ENCODE measurements at regions not wholly inside any gene's neighbourhood (a gene's known extent, or its start where the extent isn't known, plus 50 kb on each side); places are given as distances from the start of the nearest gene placed in this dataset.

GRCh38 chr7:94778711-94779459 is 123.0 kb upstream of the SGCE start:
- FAIRE-seq (no peak), DNase-seq (ENCODE audit: low read depth, low spot score) (no peak)
- dilution Hi-C loops (cut with MboI; ENCODE audit: extremely low pct_ligation_motif_present, low sequenced_read_pairs) (no loop called here), intact Hi-C loops (cut with micrococcal nuclease) (no loop called here)
- no peak for TF ChIP-seq MYC (IDR thresholded peaks at IDR 0.05; ENCODE audit: low read depth, low read length)
- no peak for TF ChIP-seq JUN (IDR thresholded peaks at IDR 0.05; ENCODE audit: borderline replicate concordance, insufficient read depth, insufficient read length, low read depth)
- no peak for TF ChIP-seq CTCF (IDR thresholded peaks at IDR 0.05; ENCODE audit: extremely low read depth in 1 of 2, insufficient read depth in 1 of 2, low read depth in 1 of 2, low read length in 2 of 2)
- no peak for TF ChIP-seq POLR2A (IDR thresholded peaks at IDR 0.05; ENCODE audit: low read depth, low read length)
- no peak for TF ChIP-seq EZH2 (IDR thresholded peaks at IDR 0.05; ENCODE audit: borderline replicate concordance, low read depth, low read length, severe bottlenecking)
- TF ChIP-seq FOS (IDR thresholded peaks at IDR 0.05; ENCODE audit: borderline replicate concordance, insufficient read depth, low read length) = no peak
- TF ChIP-seq, protein P1, sequence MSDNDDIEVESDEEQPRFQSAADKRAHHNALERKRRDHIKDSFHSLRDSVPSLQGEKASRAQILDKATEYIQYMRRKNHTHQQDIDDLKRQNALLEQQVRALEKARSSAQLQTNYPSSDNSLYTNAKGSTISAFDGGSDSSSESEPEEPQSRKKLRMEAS (IDR thresholded peaks at IDR 0.05; ENCODE audit: insufficient read depth, insufficient read length) = no peak
- TF ChIP-seq POLR2AphosphoS5 (IDR thresholded peaks at IDR 0.05; ENCODE audit: insufficient read depth, low read depth, low read length) = no peak
- Histone ChIP-seq H3K79me2 (ENCODE audit: control insufficient read depth, insufficient read depth, low read length) (no peaks in the 10 kb centered on the region), H3K4me3 (replicated peaks in 1 of 3; ENCODE audit: insufficient read depth in 1 of 3, low read depth in 1 of 3, low read length in 3 of 3) (no peak overlapping the region), H3K27me3 (ENCODE audit: control insufficient read depth in 2 of 2, insufficient read depth in 2 of 2, low read length in 2 of 2) (no peaks in the 10 kb centered on the region), H3K9me3 (replicated peaks; ENCODE audit: control insufficient read depth, insufficient read depth, low read length) (no peaks in the 10 kb centered on the region), H3K27ac (ENCODE audit: insufficient read depth, low read depth, low read length) (no peak overlapping the region), H2AFZ (ENCODE audit: low read depth, low read length) (no peak overlapping the region), H3K9me1 (replicated peaks; ENCODE audit: control insufficient read depth, extremely low read depth, insufficient read depth, low read length) (no peaks in the 10 kb centered on the region), H3K4me2 (ENCODE audit: insufficient read depth, low read length) (no peak overlapping the region), H3K4me1 (ENCODE audit: control insufficient read depth, extremely low read depth, insufficient read depth, low read length) (no peaks in the 10 kb centered on the region), H3K36me3 (ENCODE audit: control insufficient read depth in 2 of 2, extremely low read depth in 1 of 2, insufficient read depth in 2 of 2, low read length in 2 of 2) (no peaks in the 10 kb centered on the region), H4K20me1 (replicated peaks; ENCODE audit: control insufficient read depth, extremely low read depth, insufficient read depth, low read length) (no peaks in the 10 kb centered on the region), H3K9ac (replicated peaks; ENCODE audit: extremely low read depth, insufficient read depth, low read length) (no peak overlapping the region)
- CTCF ChIA-PET = interaction anchor here (1.0 to 1.2 kb wide), 3 partner anchors 17 to 315 kb away, joined by 3 read pairs; partner anchors contain the start of gene SGCE
- POLR2A ChIA-PET = interaction anchor here (0.7 kb wide), 1 partner anchor 140 kb away, joined by 6 read pairs; no protein-coding TSS in a partner anchor
- BruUV-seq (replicated peaks) = no TSS peak
